HG02678 (cell line): ENCODE measurements at regions not wholly inside any gene's neighbourhood (a gene's known extent, or its start where the extent isn't known, plus 50 kb on each side); places are given as distances from the start of the nearest gene placed in this dataset.

Experiments
- ATAC-seq: cut with Tn5 transposase; IDR thresholded peaks from one replicate; pipeline ENCODE4 v1.9.1; 2021; ENCODE audit warnings: mild to moderate bottlenecking, moderate library complexity; ENCODE audit not compliant: unreplicated experiment

GRCh38 chr13:53623146-53623545 is 594.5 kb downstream of the OLFM4 start:
- ATAC-seq: no peak

DNA sequence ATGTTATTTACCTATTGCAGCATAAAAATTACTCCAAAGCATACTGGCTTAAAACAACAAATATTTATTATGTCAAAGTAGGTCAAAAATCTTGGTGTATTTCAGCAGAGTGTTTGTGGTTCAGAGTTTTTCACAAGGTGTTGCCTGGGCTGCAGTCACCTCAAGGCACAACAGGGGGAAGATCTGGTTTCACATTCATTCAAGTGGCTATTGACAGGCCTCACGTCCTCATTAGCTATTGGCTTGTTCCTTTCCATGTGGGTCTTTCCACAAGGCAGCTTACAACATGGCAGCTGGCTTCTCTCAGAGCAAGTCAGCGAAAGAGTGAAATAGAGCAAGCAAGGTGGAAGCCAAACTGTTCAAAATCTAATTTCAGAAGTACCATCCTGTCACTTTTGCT is 602.9 kb downstream of the OLFM4 start:
- no peak for ATAC-seq

DNA sequence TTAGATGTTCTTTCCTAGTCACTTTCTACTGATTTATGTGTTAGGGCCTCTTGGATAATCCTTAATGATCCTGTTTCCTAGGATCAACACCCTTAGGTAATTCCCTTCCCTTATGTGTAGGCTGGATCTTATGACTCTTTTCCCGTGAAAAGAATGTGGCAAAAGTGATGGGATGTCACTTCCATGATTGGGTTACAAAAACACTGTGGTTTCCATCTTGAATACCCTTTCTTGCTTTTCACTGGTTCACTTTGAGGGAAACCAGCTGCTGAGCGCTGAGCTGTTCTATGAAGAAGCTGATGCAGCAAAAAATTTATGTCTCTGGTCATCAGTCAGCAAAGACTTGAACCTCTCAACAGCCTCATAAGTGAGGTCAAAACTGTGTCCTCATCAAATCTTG is 609.4 kb downstream of the OLFM4 start:
- no peak for ATAC-seq

- no peak for ATAC-seq
These were observed 613.7 kb downstream of the OLFM4 start for GRCh38 chr13:53642306-53642705.

DNA sequence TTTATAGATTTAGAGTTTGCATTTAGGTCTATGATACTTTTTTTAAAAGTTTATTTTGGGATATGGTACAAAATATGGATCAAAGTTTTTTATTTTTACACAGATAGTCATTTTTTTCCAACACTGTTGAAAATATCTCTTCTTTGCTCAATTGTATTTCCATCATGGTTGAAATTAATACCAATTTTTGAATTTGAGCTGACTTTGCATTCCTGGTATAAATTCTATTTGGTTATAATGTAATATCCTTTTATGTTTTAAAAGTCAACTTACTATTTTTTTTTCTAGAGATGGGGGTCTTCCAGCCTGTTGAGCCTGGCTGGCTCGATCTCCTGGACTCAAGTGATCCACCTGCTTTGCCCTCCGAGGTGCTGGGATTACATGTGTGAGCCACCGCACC is 620.1 kb downstream of the OLFM4 start:
- ATAC-seq: no peak

DNA sequence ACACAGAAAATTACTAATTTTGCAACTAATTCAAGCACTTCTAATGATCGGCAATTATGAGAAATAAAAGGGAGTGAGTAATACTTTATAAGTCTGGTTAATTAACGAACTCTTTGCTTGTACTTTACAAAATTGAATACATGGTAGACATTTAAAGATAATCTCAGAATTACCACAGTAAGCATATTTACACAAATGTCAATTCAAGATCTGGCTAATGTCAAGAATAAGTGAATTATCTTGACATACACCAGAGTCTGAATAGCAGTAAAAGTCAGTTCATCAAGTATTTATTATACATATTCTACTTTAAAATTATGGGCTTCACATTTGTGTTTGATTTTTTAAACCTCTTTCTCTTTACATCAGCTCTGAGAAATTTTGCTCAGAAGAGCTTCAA is 643.4 kb downstream of the OLFM4 start:
- ATAC-seq: no peak

- no peak for ATAC-seq
These were observed 654.5 kb downstream of the OLFM4 start for GRCh38 chr13:53683146-53683545.

DNA sequence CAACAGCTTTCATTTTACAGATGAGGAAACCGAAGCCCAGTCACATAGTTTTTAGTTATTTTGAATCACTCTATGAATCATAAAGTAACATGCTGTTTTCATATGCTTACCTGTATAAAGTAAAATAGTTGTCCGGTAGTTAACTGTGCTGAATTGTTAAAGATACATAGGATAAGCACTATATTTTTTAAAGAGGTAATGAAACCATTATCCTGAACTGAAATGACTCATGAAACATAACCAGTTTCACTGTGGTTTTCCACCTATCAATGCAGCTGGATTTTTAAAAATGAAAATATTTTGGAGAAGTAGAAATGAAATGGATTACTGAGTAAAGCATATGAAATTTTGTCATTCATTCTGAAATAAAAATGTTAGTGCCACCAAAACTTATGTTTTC is 655.0 kb downstream of the OLFM4 start:
- ATAC-seq: no peak

DNA sequence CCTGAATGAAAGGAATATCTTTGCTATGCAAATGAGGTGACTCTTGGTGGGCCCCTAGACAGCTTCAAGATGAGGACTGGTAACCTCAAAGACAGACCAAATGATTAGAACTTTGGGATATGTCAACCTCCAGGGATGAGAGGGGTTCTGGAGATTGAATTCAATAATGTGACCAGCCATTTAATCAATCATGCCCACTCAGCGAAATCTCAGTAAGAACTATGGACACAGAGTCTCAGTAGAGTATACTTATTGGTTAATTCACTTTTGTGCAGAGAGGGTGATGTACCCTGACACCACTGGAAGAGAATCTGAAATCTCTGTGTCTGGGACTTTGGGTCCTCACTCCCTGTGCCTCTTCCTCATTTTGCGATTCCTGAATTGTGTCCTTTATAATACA is 662.8 kb downstream of the OLFM4 start:
- no peak for ATAC-seq

DNA sequence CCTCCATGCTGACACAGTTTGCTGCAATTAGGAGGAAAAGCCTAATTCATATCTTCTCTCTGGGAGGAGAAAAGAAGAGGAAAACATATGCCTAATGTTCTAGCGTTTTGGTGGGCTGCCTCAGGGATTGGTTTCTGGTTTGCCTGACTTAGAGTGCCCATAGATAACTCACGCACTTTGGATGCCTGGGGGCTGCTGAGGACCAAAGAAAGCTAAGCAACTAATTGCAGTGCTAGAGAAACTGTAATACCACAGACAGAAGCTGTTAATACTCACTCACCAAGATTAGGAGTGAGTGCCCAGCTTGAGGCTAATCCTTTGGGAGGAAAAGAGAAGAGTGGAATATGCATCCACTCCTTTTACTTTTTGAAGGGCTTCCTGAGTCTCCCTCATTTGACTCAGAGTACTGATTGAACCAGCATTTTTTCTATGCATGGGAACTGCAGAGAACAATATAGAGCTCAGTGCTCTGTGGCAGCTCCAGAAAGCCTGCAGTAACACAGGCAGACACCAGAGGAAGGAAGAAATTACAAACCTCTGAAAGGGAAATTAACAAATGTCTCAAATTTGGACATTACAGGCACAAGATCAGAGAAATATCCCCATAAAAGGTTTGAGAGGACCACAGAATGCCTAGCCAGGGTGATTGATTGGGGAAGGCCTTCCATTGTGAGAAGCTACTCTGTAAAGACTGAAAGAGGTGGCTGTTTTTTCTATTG is 666.4 kb downstream of the OLFM4 start:
- ATAC-seq: no peak

GRCh38 chr13:53703371-53704080 is 674.9 kb downstream of the OLFM4 start:
- ATAC-seq: no peak

- no peak for ATAC-seq
These were observed 690.7 kb downstream of the OLFM4 start for GRCh38 chr13:53719281-53719680.

GRCh38 chr13:53732664-53733063 is 704.1 kb downstream of the OLFM4 start:
- no peak for ATAC-seq

- no peak for ATAC-seq
These were observed 715.3 kb downstream of the OLFM4 start for GRCh38 chr13:53743906-53744305.

GRCh38 chr13:53747825-53748224 is 719.2 kb downstream of the OLFM4 start:
- no peak for ATAC-seq

DNA sequence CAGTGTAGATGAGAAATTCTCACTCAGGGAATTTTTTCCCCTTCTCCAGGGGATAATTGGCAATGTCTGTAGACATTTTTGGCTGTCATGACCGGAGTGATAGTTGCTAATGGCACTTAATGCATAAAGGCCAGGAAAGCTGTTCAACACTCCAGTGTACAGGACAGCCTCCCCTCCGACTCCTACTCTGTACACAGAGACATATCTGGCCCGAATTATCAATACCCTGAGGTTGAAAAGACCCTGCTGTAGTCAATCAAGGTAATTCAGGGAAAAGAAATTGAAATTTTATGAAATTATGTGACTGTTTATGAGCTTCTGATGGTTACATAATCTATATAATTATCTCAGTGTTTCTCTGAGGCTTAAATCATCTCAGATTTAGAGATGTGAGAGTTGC is 720.7 kb downstream of the OLFM4 start:
- no peak for ATAC-seq

DNA sequence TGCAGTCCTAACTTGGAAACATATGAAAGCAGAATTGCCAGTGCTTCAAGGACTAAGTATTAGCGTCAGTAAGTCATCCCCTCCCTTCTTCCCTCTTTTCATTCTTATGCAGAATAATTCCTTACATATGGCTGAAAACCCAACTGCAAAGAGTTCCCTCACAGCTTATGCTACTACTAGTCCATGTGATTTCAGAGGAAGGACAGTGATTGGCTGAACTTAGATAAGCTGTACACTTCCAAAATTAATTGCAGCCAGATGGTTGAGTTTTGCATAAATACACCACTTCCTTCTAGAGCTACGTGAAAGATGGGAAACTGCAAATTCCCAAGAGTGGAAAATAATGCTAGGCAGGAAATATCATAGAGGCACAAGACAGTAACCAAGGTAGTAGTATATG is 730.4 kb downstream of the OLFM4 start:
- no peak for ATAC-seq

GRCh38 chr13:53775807-53776206 is 747.2 kb downstream of the OLFM4 start:
- no peak for ATAC-seq

- no peak for ATAC-seq
These were observed 750.3 kb downstream of the OLFM4 start for GRCh38 chr13:53778937-53779336.

GRCh38 chr13:53781941-53782340 is 753.3 kb downstream of the OLFM4 start:
- ATAC-seq: no peak

GRCh38 chr13:53782488-53782961 is 753.9 kb downstream of the OLFM4 start:
- peak; percentile 80 for ATAC-seq

DNA sequence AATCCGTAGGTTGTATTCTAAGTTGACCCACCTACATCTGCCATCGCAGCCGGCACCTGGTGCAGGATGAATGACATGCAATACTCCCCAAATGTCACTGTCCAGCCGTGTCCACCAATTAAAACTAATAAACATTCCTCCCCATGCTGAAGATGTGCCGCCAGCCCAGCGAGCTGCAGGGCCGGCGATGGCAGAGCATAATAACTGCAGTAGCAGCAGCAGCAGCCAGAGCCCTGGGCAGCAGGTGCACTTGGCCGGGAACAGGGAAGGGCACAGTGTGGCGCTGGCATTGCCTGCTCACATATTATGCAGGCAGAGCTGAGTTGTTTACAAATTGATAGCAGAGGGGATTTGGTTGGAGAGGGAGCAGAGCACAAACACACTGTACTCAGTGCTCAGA is 754.9 kb downstream of the OLFM4 start:
- ATAC-seq: no peak

GRCh38 chr13:53788286-53788685 is 759.7 kb downstream of the OLFM4 start:
- no peak for ATAC-seq
